Tibial artery (tissue), 4 donors: ENCODE measurements at regions not wholly inside any gene's neighbourhood (a gene's known extent, or its start where the extent isn't known, plus 50 kb on each side); places are given as distances from the start of the nearest gene placed in this dataset.

Source experiments
- DNase-seq, 2 donors: peaks; one replicate each; pipeline ENCODE4 v3.0.0-alpha.2; 2019
- H3K27ac ChIP-seq, 2 donors: fragments of 200-600 bp; sonication (generic) in 1 of 2; 1 replicate in 1 of 2; 2 replicates in 1 of 2; pipeline ENCODE4 v1.5.1; 2018 to 2019; ENCODE audit warnings: mild to moderate bottlenecking in 1 of 2
- H3K27me3 ChIP-seq, 2 donors: fragments of 200-600 bp; sonication (generic) in 1 of 2; one replicate each; pipeline versions ENCODE4 v1.5.1 to v1.6.0; 2016 to 2019
- H3K36me3 ChIP-seq, 3 donors: fragments of 200-600 bp; sonication (generic) in 2 of 3; one replicate each; pipeline ENCODE4 v1.5.1; 2016 to 2019; ENCODE audit warnings: mild to moderate bottlenecking in 2 of 3
- H3K4me1 ChIP-seq, 4 donors: fragments of 200-600 bp; sonication (generic) in 2 of 4; 1 replicate in 3 of 4; 2 replicates in 1 of 4; pipeline ENCODE4 v1.5.1; 2016 to 2019
- H3K4me3 ChIP-seq, 2 donors: fragments of 200-600 bp; sonication (generic) in 1 of 2; 1 replicate in 1 of 2; 2 replicates in 1 of 2; pipeline ENCODE4 v1.5.1; 2018 to 2019; ENCODE audit warnings: mild to moderate bottlenecking in 2 of 2
- H3K9me3 ChIP-seq, 3 donors: fragments of 200-600 bp; sonication (generic) in 1 of 3; one replicate each; pipeline ENCODE4 v1.5.1; 2016 to 2019
- CTCF ChIP-seq, 2 experiments: fragments of 200-600 bp in 1 of 2; fragments of 450-650 bp in 1 of 2; IDR thresholded peaks; one replicate each; pipeline ENCODE4 v1.5.1; 2017 to 2019; ENCODE audit warnings: antibody characterized with exemption in 2 of 2, mild to moderate bottlenecking in 1 of 2, moderate library complexity in 1 of 2
- intact Hi-C: fragments of 100-400 bp; cut with DNase I; formaldehyde crosslinking; loops from one replicate; pipeline ENCODE4 v1.15.0; 2023; ENCODE audit warnings: low total_unique reads

- Histone ChIP-seq H3K27ac (no peak overlapping the region), H3K4me3 (no peak overlapping the region), H3K36me3 (no peaks in the 10 kb centered on the region), H3K27me3 (no peaks in the 10 kb centered on the region), H3K9me3 (no peaks in the 10 kb centered on the region), H3K4me1 (no peaks in the 10 kb centered on the region)
- intact Hi-C loops, result no loop called here
- TF ChIP-seq CTCF (IDR thresholded peaks at IDR 0.05), result no peak
- no peak for DNase-seq
Measured at GRCh38 chr2:16412321-16413030, 253.2 kb downstream of the CYRIA start.

GRCh38 chr2:16411788-16412187 is 253.8 kb downstream of the CYRIA start:
- Histone ChIP-seq H3K4me1 (no peaks in the 10 kb centered on the region), H3K9me3 (no peaks in the 10 kb centered on the region), H3K27me3 (no peaks in the 10 kb centered on the region), H3K4me3 (no peak overlapping the region), H3K36me3 (no peaks in the 10 kb centered on the region), H3K27ac (no peak overlapping the region)
- DNase-seq, result no peak
- intact Hi-C loops, result no loop called here
- no peak for TF ChIP-seq CTCF (IDR thresholded peaks at IDR 0.05)

- intact Hi-C loops, result no loop called here
- Histone ChIP-seq H3K36me3 (no peaks in the 10 kb centered on the region), H3K27ac (no peak overlapping the region), H3K4me1 (no peaks in the 10 kb centered on the region), H3K27me3 (no peaks in the 10 kb centered on the region), H3K4me3 (no peak overlapping the region), H3K9me3 (no peaks in the 10 kb centered on the region)
- TF ChIP-seq CTCF (IDR thresholded peaks at IDR 0.05), result no peak
- no peak for DNase-seq
Measured at GRCh38 chr2:16409849-16410248, 255.8 kb downstream of the CYRIA start.

- no peak for TF ChIP-seq CTCF (IDR thresholded peaks at IDR 0.05)
- Histone ChIP-seq H3K27me3 (no peaks in the 10 kb centered on the region), H3K36me3 (no peaks in the 10 kb centered on the region), H3K4me3 (no peak overlapping the region), H3K27ac (no peak overlapping the region), H3K9me3 (no peaks in the 10 kb centered on the region), H3K4me1 (no peaks in the 10 kb centered on the region)
- intact Hi-C loops, result no loop called here
- no peak for DNase-seq
Measured at GRCh38 chr2:16409006-16409390, 256.6 kb downstream of the CYRIA start.

- no peak for TF ChIP-seq CTCF (IDR thresholded peaks at IDR 0.05)
- intact Hi-C loops, result no loop called here
Measured at GRCh38 chr2:16408331-16409005, 257.2 kb downstream of the CYRIA start.

More at GRCh38 chr2:16408331-16409005, 257.2 kb downstream of the CYRIA start:
- no peaks in the 10 kb centered on the region for H3K9me3 ChIP-seq
- H3K27ac ChIP-seq, result no peak overlapping the region
- no peak overlapping the region for H3K4me3 ChIP-seq
- no peaks in the 10 kb centered on the region for H3K27me3 ChIP-seq
- no peaks in the 10 kb centered on the region for H3K36me3 ChIP-seq
- no peaks in the 10 kb centered on the region for H3K4me1 ChIP-seq
- DNase-seq, result no peak
